Hematopoietic multipotent progenitor cell (in vitro differentiated cells): ENCODE measurements at regions not wholly inside any gene's neighbourhood (a gene's known extent, or its start where the extent isn't known, plus 50 kb on each side); places are given as distances from the start of the nearest gene placed in this dataset.
"Not testable (repeated sequence)": the region's sequence is repeated elsewhere in the genome, so short reads cannot be mapped to it uniquely, and the experiment has no call there.

Experiments used
- DNase-seq, 3 donors: peaks; one replicate each; pipeline ENCODE4 v3.0.0-alpha.2; 2011 to 2015; ENCODE audit warnings: low read depth in 2 of 3, low spot score in 2 of 3

GRCh38 chr6:122859676-122860075 lies 70.6 kb downstream of the SMPDL3A start:
- no peak for DNase-seq

- DNase-seq, result no peak
These were observed 72.5 kb downstream of the SMPDL3A start for GRCh38 chr6:122861594-122861993.

- DNase-seq, result no peak
These were observed 79.1 kb downstream of the SMPDL3A start for GRCh38 chr6:122868137-122868536.

GRCh38 chr6:122869437-122870024 lies 80.5 kb downstream of the SMPDL3A start:
- DNase-seq, result peak in 2 of 3 donors; percentile 41 to 72

GRCh38 chr6:122871079-122871478 lies 82.0 kb downstream of the SMPDL3A start:
- no peak for DNase-seq

GRCh38 chr6:122872311-122872710 lies 83.3 kb downstream of the SMPDL3A start:
- no peak for DNase-seq

- DNase-seq, result no peak
These were observed 88.2 kb downstream of the SMPDL3A start for GRCh38 chr6:122877302-122877701.

- peak in 1 of 3 donors; percentile 11 for DNase-seq
These were observed 89.7 kb downstream of the SMPDL3A start for GRCh38 chr6:122878796-122879195.

- DNase-seq, result no peak
These were observed 97.4 kb downstream of the SMPDL3A start for GRCh38 chr6:122886481-122886880.

GRCh38 chr6:122887941-122888340 lies 98.9 kb downstream of the SMPDL3A start:
- no peak for DNase-seq

GRCh38 chr6:122888680-122889079 lies 99.6 kb downstream of the SMPDL3A start:
- DNase-seq, result not testable (repeated sequence)

- DNase-seq, result no peak
These were observed 101.2 kb downstream of the SMPDL3A start for GRCh38 chr6:122890250-122890649.

- DNase-seq, result no peak
These were observed 101.2 kb upstream of the CLVS2 start for GRCh38 chr6:122894791-122895190.

GRCh38 chr6:122902326-122902725 lies 93.7 kb upstream of the CLVS2 start:
- no peak for DNase-seq

- no peak for DNase-seq
These were observed 92.6 kb upstream of the CLVS2 start for GRCh38 chr6:122903266-122903915.

- no peak for DNase-seq
These were observed 91.9 kb upstream of the CLVS2 start for GRCh38 chr6:122904166-122904565.

- DNase-seq, result no peak
These were observed 82.5 kb upstream of the CLVS2 start for GRCh38 chr6:122913558-122913957.

- no peak for DNase-seq
These were observed 77.3 kb upstream of the CLVS2 start for GRCh38 chr6:122918714-122919113.

GRCh38 chr6:122930252-122931180 lies 65.5 kb upstream of the CLVS2 start:
- DNase-seq, result no peak

GRCh38 chr6:122931916-122932315 lies 64.1 kb upstream of the CLVS2 start:
- DNase-seq, result no peak

GRCh38 chr6:122944936-122945335 lies 51.1 kb upstream of the CLVS2 start:
- DNase-seq, result not testable (repeated sequence)
